Stimulated activated naive CD4-positive, alpha-beta T cell (primary cell): ENCODE measurements at regions not wholly inside any gene's neighbourhood (a gene's known extent, or its start where the extent isn't known, plus 50 kb on each side); places are given as distances from the start of the nearest gene placed in this dataset.

ENCODE experiments used
- DNase-seq, 6 experiments: peaks; one replicate each; lab custom pipeline; 2025; lab: John Stamatoyannopoulos, UW

DNA sequence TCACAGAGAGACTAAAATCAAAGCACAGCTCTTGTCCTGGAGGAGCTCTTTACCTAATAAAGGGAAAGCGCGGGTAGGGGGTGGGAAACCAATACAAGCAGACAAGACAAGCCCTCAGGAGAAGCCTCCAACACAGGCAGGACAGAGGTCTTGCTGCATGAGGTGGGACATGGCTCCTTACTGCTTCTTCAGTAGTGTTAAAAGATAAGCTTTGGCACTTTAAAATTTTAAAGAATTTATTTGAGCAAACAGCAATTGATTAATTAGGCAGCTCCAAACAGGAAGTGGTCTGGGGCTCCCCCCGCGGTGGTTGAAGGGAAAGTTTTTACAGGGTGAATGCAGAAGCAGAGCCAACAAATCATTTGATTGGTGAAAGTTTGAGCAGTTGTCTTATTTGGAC is 50.3 kb upstream of the MACC1 start:
- DNase-seq: no peak

DNA sequence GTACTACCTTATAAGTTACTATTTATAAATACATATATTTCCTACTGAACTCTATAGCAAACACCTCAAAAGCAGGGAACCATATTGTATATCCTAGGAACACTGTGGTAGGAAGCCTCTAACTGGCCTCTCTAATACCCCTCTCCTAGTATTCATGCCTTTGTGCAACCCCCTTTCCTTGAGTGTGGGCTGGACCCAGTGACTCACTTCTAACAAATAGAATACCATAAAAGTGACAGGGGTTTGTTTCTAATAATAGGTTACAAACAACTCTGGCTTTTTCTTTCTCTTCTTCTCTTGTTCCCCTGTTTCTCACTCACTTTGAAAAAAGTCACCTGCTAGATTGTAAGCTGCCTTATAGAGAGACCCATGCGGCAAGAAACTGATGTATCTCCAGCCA is 51.6 kb upstream of the MACC1 start:
- DNase-seq: no peak

DNA sequence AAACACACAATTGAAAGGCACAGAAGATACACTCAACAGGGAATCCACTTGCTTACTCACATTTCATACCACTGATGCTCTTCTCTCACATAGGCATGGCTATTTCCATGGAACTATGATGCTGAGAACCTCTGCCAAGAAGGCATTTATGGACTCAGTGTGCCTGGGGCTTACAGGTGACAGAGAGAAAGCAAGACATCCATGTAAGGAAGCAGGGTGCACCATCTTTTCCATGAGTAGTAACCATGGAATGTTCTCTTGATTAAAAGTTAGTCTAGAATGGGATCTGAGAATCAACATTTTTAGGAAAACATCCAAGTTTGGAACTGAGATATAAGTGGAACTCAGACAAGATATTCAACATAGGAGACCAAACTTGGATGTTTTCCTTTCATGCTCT is 52.5 kb upstream of the MACC1 start:
- no peak for DNase-seq

DNA sequence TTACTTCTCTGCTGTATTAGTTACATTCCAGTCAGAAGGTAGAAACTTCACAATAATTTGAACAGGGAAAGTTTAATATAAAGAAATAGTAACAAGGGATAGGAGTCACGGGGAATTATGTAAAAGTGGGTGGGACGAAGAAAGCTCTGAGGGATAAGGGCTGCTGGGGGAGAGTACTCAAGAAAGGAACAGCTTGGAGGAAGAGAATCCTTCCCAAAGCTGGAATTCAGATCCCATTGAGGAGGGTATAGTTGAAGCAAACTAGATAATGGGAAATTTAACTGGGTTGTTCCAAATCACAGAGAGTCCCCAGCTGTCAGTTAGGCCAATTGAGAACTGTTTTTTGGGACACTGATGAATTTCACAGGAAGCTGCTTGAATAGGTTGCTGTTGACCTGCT is 53.2 kb upstream of the MACC1 start:
- DNase-seq: no peak

DNA sequence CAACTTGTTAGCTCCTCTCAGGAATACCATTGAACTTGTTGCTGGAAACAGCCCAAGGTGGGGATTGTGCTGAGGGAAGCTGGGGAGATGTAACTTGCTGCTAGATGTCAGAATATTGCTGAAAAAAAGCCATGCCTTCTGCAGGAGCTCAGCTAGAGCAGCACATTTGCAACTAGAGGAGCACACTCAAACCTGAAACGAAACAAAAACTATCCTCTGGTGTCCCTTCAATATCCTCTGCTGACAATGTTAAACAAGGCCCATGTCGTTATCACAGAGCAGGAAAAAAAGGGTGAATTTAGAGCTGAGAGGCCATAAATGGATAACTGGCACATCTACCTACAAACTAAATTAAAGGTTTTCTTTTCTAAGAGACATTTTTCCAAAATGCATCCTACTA is 53.7 kb upstream of the MACC1 start:
- no peak for DNase-seq

DNA sequence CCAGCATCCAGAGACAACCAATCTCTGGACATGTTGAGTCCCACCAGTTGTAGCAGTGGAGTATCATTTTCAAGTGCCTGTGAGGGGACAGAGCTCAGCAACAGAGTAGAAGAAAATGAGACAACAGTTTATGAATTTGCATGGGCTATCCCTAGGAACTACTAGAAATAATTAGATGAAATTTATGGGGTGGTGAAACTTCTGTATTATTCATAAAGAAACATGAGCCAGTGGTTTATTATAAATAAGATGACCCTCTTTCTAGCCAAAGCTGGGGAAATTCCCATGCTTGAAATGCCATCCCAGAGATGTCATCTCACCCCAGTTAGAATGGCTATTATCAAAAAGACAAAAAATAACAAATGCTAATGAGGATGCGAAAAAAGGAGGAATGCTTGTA is 55.1 kb upstream of the ITGB8 start:
- no peak for DNase-seq

DNA sequence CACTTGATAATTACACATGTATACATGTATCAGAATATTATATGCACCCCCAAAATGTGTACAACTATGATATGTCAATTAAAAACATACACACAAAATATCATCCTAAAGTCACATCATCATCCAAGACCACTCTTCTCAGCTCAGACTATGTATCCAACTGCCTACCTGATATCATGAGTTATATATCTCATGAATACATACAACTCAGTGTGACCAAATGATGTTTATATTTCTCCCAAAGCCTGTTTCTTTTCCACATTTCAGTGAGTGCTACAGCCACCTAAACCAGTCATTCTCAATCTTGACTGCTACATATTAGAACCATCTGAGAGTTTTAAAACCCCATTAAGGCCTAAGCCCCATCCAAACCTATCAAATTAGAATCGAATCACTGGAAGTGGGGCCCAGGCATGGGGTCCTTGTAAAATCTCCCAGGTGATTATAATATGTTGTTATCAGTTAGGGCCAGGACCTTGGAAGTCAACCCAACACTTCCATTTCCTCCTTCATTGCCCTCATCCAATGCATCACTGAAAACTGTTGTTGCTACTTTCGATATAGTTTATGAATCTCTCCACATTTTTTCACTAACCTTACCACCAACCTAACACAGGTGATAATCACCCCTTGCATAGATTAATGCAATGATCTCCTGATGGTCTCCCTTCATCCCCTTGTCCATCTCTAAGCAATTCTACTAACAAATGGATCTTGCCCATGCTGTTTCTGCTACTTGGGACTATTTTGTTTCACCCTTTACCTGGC is 53.8 kb upstream of the ITGB8 start:
- DNase-seq: peak in 2 of 6 experiments; percentile 7 to 10

DNA sequence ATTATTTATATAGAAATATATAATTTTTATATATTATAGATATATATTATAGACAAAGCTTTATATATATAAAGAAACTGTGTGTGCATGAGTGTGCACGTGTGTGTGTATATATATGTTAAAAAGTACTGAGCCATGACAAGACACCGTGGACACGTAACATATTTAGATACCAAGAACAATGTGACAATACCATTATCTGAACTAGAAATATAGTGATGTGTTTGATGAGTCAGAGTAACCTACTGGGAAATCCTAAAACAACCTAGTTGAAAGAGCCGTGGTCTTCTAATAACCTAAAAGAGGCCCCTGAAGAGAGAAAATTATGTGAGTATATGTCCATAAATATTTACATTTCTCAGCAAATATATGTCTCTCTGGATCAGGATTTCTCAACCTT is 50.7 kb upstream of the ITGB8 start:
- no peak for DNase-seq

DNA sequence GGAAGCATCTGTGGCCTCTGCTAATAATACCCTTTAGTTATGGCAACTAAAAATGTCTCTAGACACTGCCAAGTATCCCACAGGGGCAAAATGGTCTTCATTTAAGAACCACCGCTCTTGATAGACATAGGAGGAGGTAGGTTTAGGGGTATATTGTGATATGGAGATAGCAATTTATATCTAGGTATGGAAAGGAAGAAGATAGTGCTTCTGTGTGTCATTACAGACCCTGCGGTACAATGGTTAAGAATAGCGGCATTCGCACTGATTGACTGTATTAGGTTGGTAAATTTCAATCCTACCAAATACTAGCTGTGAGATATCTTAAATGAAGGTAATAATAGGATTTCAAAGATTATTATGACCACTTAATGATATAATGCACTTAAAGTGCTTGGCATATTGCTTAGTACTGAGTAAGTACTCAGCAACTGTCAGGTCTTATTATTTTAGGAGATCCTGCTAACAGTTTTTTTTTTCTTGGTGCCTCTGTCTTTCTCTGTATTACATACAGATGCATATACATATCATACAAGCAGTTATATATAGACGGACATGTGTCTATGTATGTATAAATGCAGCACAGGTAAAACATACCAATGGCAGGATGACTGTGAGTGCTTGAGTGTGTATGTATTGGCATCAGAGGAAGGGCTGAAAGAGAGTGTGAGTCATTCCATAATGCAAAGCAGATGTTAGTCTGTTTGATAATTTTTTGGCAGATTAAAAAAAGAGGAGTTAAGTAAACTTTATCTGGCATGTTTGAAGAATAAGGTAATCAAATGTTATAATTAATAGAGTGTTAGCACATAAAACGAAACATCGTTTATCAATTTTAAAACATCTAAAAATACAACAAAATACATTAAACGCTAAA is 50.0 kb upstream of the ITGB8 start:
- DNase-seq: peak in 1 of 6 experiments; percentile 9
